IMR-90 (cell line): ENCODE measurements at regions not wholly inside any gene's neighbourhood (a gene's known extent, or its start where the extent isn't known, plus 50 kb on each side); places are given as distances from the start of the nearest gene placed in this dataset.

Experiments
- ATAC-seq: fragments of 200-7000 bp; cut with Tn5 transposase; 2 replicates; pipeline ENCODE4 v1.9.1; 2020; ENCODE audit warnings: low read depth, mild to moderate bottlenecking, moderate library complexity
- BruUV-seq: library from RNA; stranded (reverse); fragments of 400-500 nt; replicated peaks from 2 replicates; lab custom pipeline; 2021; lab: Mats Ljungman, UMichigan
- CTCF ChIA-PET: fragments of 300-600 bp; formaldehyde crosslinking; extraction: SDS; loops from one replicate; lab custom pipeline; 2021; ENCODE audit warnings: antibody characterized with exemption; lab: Yijun Ruan, JAX
- POLR2A ChIA-PET: fragments of 300-600 bp; sonication (Branson Sonifier 250); formaldehyde crosslinking; loops from one replicate; lab custom pipeline; 2022; ENCODE audit warnings: antibody characterized with exemption; ENCODE audit not compliant: unreplicated experiment; lab: Charles Lee
- DNase-seq: peaks from one replicate; pipeline ENCODE4 v3.0.0; 2013
- H2AFZ ChIP-seq: replicated peaks from 2 replicates; pipeline ENCODE3; 2013; ENCODE audit warnings: low read length, mild to moderate bottlenecking; ENCODE audit not compliant: poor library complexity
- H2AK5ac ChIP-seq: 2 replicates; pipeline ENCODE4 v1.6.1; 2013; ENCODE audit warnings: low read depth, low read length, inconsistent platforms
- H2AK9ac ChIP-seq: replicated peaks from 2 replicates; pipeline ENCODE3; 2013; ENCODE audit warnings: mild to moderate bottlenecking, low read depth, low read length, moderate library complexity; ENCODE audit not compliant: poor library complexity
- H2BK120ac ChIP-seq: 2 replicates; pipeline ENCODE4 v1.6.1; 2013; ENCODE audit warnings: low read depth, low read length, inconsistent platforms
- H2BK15ac ChIP-seq: 3 replicates; pipeline ENCODE4 v1.6.1; 2013; ENCODE audit warnings: low read depth, low read length, inconsistent platforms
- H2BK20ac ChIP-seq: 2 replicates; pipeline ENCODE4 v1.6.1; 2013; ENCODE audit warnings: low read depth, mild to moderate bottlenecking, inconsistent platforms, low read length, moderate library complexity
- H2BK5ac ChIP-seq: 2 replicates; pipeline ENCODE4 v1.6.1; 2013; ENCODE audit warnings: mild to moderate bottlenecking, low read depth, low read length, inconsistent platforms; ENCODE audit not compliant: poor library complexity, severe bottlenecking
- H3K14ac ChIP-seq: replicated peaks from 2 replicates; pipeline ENCODE4 v1.6.1; 2013; ENCODE audit warnings: low read depth, low read length, inconsistent platforms
- H3K18ac ChIP-seq: 2 replicates; pipeline ENCODE4 v1.6.1; 2013; ENCODE audit warnings: low read depth, low read length, control low read depth
- H3K23ac ChIP-seq: 2 replicates; pipeline ENCODE4 v1.6.1; 2013; ENCODE audit warnings: low read depth, low read length, inconsistent platforms
- H3K27ac ChIP-seq: 2 replicates; pipeline ENCODE4 v1.5.1; 2013; ENCODE audit warnings: mild to moderate bottlenecking, control low read depth, low read length; ENCODE audit not compliant: insufficient read depth
- H3K27me3 ChIP-seq: 2 replicates; pipeline ENCODE4 v1.6.1; 2013; ENCODE audit warnings: low read length; ENCODE audit not compliant: control insufficient read depth, insufficient read depth
- H3K36me3 ChIP-seq: 2 replicates; pipeline ENCODE4 v1.6.1; 2013; ENCODE audit warnings: low read length, mixed read lengths; ENCODE audit not compliant: control insufficient read depth, insufficient read depth
- H3K4ac ChIP-seq: 2 replicates; pipeline ENCODE4 v1.6.1; 2013; ENCODE audit warnings: low read depth, low read length, inconsistent platforms
- H3K4me1 ChIP-seq: 2 replicates; pipeline ENCODE4 v1.6.1; 2013; ENCODE audit warnings: low read length, mixed read lengths; ENCODE audit not compliant: control insufficient read depth, insufficient read depth
- H3K4me2 ChIP-seq: 2 replicates; pipeline ENCODE4 v1.6.1; 2013; ENCODE audit warnings: low read depth, mild to moderate bottlenecking, control low read depth, low read length, moderate library complexity
- H3K4me3 ChIP-seq: 2 replicates; pipeline ENCODE4 v1.5.1; 2013; ENCODE audit warnings: low read depth, mild to moderate bottlenecking, control low read depth, low read length, moderate library complexity; ENCODE audit not compliant: insufficient read depth
- H3K56ac ChIP-seq: 2 replicates; pipeline ENCODE4 v1.6.1; 2013; ENCODE audit warnings: low read length, inconsistent platforms; ENCODE audit not compliant: insufficient read depth; ENCODE audit errors: extremely low read depth
- H3K79me1 ChIP-seq, 2 experiments: 2 replicates each; pipeline ENCODE4 v1.6.1; 2013; ENCODE audit warnings: low read length in 2 of 2, inconsistent platforms in 1 of 2, low read depth in 1 of 2
- H3K9ac ChIP-seq: 2 replicates; pipeline ENCODE4 v1.6.1; 2013; ENCODE audit warnings: low read depth, low read length, control low read depth
- H3K9me1 ChIP-seq: 2 replicates; pipeline ENCODE4 v1.6.1; 2013; ENCODE audit warnings: low read length, inconsistent platforms; ENCODE audit not compliant: insufficient read depth
- H3K9me3 ChIP-seq: 2 replicates; pipeline ENCODE4 v1.6.1; 2013; ENCODE audit warnings: low read length; ENCODE audit not compliant: control insufficient read depth, insufficient read depth
- H4K20me1 ChIP-seq: 2 replicates; pipeline ENCODE4 v1.6.1; 2013; ENCODE audit warnings: low read length, inconsistent platforms; ENCODE audit not compliant: insufficient read depth
- H4K5ac ChIP-seq: 2 replicates; pipeline ENCODE4 v1.6.1; 2013; ENCODE audit warnings: mild to moderate bottlenecking, low read depth, low read length, control low read depth
- H4K8ac ChIP-seq, 2 experiments: 2 replicates each; pipeline ENCODE4 v1.6.1; 2013; ENCODE audit warnings: low read depth in 2 of 2, low read length in 2 of 2, control low read depth in 1 of 2, inconsistent platforms in 1 of 2
- H4K91ac ChIP-seq: 2 replicates; pipeline ENCODE4 v1.6.1; 2013; ENCODE audit warnings: low read depth, low read length, inconsistent platforms; ENCODE audit not compliant: insufficient read depth
- BHLHE40 ChIP-seq: fragments of 150-350 bp; IDR thresholded peaks from 2 replicates; pipeline ENCODE4 v1.6.1; 2016; ENCODE audit warnings: mild to moderate bottlenecking, low read depth, low read length
- CEBPB ChIP-seq: IDR thresholded peaks from 2 replicates; pipeline ENCODE4 v1.6.1; 2012; ENCODE audit warnings: low read depth, low read length, improper control_type of control experiment
- CHD1 ChIP-seq: IDR thresholded peaks from 2 replicates; pipeline ENCODE4 v1.6.1; 2012; ENCODE audit warnings: low read depth, low read length, improper control_type of control experiment
- MAFK ChIP-seq: IDR thresholded peaks from 2 replicates; pipeline ENCODE4 v1.6.1; 2012; ENCODE audit warnings: low read depth, low read length, improper control_type of control experiment
- MAZ ChIP-seq: IDR thresholded peaks from 2 replicates; pipeline ENCODE4 v1.6.1; 2012; ENCODE audit warnings: low read depth, mild to moderate bottlenecking, low read length, improper control_type of control experiment, moderate library complexity, borderline replicate concordance
- MXI1 ChIP-seq: IDR thresholded peaks from 2 replicates; pipeline ENCODE4 v1.6.1; 2012; ENCODE audit warnings: low read depth, mild to moderate bottlenecking, low read length, moderate library complexity, borderline replicate concordance
- NFE2L2 ChIP-seq: fragments of 150-350 bp; IDR thresholded peaks from 2 replicates; pipeline ENCODE4 v1.6.1; 2016; ENCODE audit warnings: low read depth, mild to moderate bottlenecking, low read length
- POLR2A ChIP-seq: IDR thresholded peaks from 2 replicates; pipeline ENCODE4 v1.6.1; 2012; ENCODE audit warnings: mild to moderate bottlenecking, low read depth, low read length
- RAD21 ChIP-seq: IDR thresholded peaks from 2 replicates; pipeline ENCODE4 v1.6.1; 2012; ENCODE audit warnings: low read length, improper control_type of control experiment
- RCOR1 ChIP-seq: IDR thresholded peaks from 2 replicates; pipeline ENCODE4 v1.6.1; 2012; ENCODE audit warnings: mild to moderate bottlenecking, low read length, improper control_type of control experiment; ENCODE audit not compliant: insufficient replicate concordance
- RFX5 ChIP-seq: IDR thresholded peaks from 2 replicates; pipeline ENCODE4 v1.8.0; 2012; ENCODE audit warnings: low read depth, mild to moderate bottlenecking, low read length, moderate library complexity
- dilution Hi-C: fragments of 300-500 bp; cut with HindIII; formaldehyde crosslinking; loops from one replicate; pipeline ENCODE4 v1.14.3; 2018; ENCODE audit warnings: low sequenced_read_pairs; ENCODE audit not compliant: unreplicated experiment
- in situ Hi-C: fragments of 300-500 bp; cut with MboI; formaldehyde crosslinking; loops from 3 replicates; pipeline ENCODE4 v1.14.3; 2019; ENCODE audit warnings: low sequenced_read_pairs, inconsistent platforms, mixed read lengths
- intact Hi-C: fragments of 100-400 bp; cut with micrococcal nuclease; formaldehyde crosslinking; loops from 2 replicates; pipeline ENCODE4 v1.10.0; 2022
- TF ChIP-seq, protein P1 (sequence below): fragments of 150-350 bp; IDR thresholded peaks from 2 replicates; pipeline ENCODE4 v1.6.1; 2017; ENCODE audit warnings: mild to moderate bottlenecking, antibody characterized with exemption, low read length, low read depth
- TF ChIP-seq, protein P2 (sequence below): conservative IDR thresholded peaks from 2 replicates; pipeline ENCODE4 v1.5.1; 2012; ENCODE audit warnings: mild to moderate bottlenecking, low read depth, low read length, improper control_type of control experiment

DNA sequence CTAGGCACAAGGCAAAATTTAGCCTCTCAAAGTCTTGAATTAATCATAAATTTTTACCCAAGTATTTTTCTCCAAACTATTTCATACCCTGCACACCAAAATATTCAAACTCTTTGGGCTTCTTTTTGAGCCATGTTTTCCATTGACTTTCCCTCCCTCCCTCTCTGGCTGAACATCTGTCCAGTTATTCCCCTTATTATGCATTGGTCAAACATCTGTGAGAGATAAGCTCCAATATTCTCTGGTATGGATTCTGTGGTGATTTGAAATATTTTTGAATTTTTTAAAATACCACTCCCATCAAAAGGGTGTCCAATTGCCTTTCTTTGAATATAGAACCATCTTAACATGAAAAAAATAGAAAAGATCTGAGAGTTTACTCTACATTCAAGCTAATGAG lies 244.2 kb downstream of the RFPL4B start:
- no peak overlapping the region for H3K14ac ChIP-seq
- DNase-seq (no peak), ATAC-seq (no peak)
- H3K18ac ChIP-seq = no peak overlapping the region
- intact Hi-C loops (no loop called here), dilution Hi-C loops (no loop called here), in situ Hi-C loops (no loop called here)
- no peak overlapping the region for H3K4me2 ChIP-seq
- no peaks in the 10 kb centered on the region; the same call in 1 of the 2 replicates for H3K27me3 ChIP-seq
- 0 out of 2 replicates have a peak, but pooled peaks cover 2% of the 10 kb centered on the region for H3K4me1 ChIP-seq
- no peak overlapping the region for H3K4me3 ChIP-seq
- H2BK20ac ChIP-seq = no peak overlapping the region
- H3K27ac ChIP-seq = no peak overlapping the region
- H2BK5ac ChIP-seq = no peak overlapping the region
- ChIA-PET CTCF (interaction anchor here (1.0 kb wide), 1 partner anchor 11 kb away, joined by 3 read pairs; no protein-coding TSS in a partner anchor), POLR2A (no interaction called here)
- BruUV-seq = no TSS peak
- H2AFZ ChIP-seq = no peak overlapping the region
- H4K5ac ChIP-seq = no peak overlapping the region
- no peak overlapping the region for H2AK9ac ChIP-seq
- no peaks in the 10 kb centered on the region for H3K79me1 ChIP-seq
- peaks cover 2% of the 10 kb centered on the region; the same call in 1 of the 2 replicates for H3K9me3 ChIP-seq
- H2AK5ac ChIP-seq = no peak overlapping the region
- H3K36me3 ChIP-seq = no peaks in the 10 kb centered on the region
- TF ChIP-seq RCOR1 (no peak), MAFK (no peak), MAZ (no peak), NFE2L2 (no peak), RAD21 (no peak), POLR2A (no peak), CEBPB (no peak), RFX5 (no peak), BHLHE40 (no peak), MXI1 (no peak), CHD1 (no peak)
- TF ChIP-seq, protein P1, sequence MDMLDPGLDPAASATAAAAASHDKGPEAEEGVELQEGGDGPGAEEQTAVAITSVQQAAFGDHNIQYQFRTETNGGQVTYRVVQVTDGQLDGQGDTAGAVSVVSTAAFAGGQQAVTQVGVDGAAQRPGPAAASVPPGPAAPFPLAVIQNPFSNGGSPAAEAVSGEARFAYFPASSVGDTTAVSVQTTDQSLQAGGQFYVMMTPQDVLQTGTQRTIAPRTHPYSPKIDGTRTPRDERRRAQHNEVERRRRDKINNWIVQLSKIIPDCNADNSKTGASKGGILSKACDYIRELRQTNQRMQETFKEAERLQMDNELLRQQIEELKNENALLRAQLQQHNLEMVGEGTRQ = no peak
- TF ChIP-seq, protein P2, sequence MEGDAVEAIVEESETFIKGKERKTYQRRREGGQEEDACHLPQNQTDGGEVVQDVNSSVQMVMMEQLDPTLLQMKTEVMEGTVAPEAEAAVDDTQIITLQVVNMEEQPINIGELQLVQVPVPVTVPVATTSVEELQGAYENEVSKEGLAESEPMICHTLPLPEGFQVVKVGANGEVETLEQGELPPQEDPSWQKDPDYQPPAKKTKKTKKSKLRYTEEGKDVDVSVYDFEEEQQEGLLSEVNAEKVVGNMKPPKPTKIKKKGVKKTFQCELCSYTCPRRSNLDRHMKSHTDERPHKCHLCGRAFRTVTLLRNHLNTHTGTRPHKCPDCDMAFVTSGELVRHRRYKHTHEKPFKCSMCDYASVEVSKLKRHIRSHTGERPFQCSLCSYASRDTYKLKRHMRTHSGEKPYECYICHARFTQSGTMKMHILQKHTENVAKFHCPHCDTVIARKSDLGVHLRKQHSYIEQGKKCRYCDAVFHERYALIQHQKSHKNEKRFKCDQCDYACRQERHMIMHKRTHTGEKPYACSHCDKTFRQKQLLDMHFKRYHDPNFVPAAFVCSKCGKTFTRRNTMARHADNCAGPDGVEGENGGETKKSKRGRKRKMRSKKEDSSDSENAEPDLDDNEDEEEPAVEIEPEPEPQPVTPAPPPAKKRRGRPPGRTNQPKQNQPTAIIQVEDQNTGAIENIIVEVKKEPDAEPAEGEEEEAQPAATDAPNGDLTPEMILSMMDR = no peak
- H4K8ac ChIP-seq = no peak overlapping the region
- no peak overlapping the region for H4K91ac ChIP-seq
- H3K4ac ChIP-seq = no peak overlapping the region
- H3K9me1 ChIP-seq = no peaks in the 10 kb centered on the region
- H3K56ac ChIP-seq = no peak overlapping the region
- no peaks in the 10 kb centered on the region for H4K20me1 ChIP-seq
- no peak overlapping the region for H2BK120ac ChIP-seq
- H3K9ac ChIP-seq = no peak overlapping the region
- H2BK15ac ChIP-seq = no peak overlapping the region
- no peak overlapping the region for H3K23ac ChIP-seq
